ENCODE measurements at regions not wholly inside any gene's neighbourhood (a gene's known extent, or its start where the extent isn't known, plus 50 kb on each side); places are given as distances from the start of the nearest gene placed in this dataset.

DNA sequence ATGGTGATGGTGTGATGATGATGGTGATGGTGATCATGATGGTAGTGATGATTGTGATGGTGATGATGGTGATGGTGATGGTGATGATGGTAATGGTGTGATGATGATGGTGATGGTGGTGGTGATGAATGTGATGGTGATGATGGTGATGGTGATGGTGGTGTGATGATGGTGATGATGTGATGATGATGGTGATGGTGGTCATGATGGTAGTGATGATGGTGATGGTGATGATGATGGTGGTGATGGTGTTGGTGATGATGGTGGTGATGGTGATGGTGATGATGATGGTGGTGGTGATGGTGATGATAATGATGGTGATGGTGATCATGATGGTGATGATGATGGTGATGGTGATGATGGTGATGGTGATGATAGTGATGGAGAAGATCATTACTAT lies 120.3 kb downstream of the ZNF664 start:
- POLR2A ChIA-PET: no interaction called here
- TF ChIP-seq, protein P1, sequence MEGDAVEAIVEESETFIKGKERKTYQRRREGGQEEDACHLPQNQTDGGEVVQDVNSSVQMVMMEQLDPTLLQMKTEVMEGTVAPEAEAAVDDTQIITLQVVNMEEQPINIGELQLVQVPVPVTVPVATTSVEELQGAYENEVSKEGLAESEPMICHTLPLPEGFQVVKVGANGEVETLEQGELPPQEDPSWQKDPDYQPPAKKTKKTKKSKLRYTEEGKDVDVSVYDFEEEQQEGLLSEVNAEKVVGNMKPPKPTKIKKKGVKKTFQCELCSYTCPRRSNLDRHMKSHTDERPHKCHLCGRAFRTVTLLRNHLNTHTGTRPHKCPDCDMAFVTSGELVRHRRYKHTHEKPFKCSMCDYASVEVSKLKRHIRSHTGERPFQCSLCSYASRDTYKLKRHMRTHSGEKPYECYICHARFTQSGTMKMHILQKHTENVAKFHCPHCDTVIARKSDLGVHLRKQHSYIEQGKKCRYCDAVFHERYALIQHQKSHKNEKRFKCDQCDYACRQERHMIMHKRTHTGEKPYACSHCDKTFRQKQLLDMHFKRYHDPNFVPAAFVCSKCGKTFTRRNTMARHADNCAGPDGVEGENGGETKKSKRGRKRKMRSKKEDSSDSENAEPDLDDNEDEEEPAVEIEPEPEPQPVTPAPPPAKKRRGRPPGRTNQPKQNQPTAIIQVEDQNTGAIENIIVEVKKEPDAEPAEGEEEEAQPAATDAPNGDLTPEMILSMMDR (IDR thresholded peaks at IDR 0.05; ENCODE audit: unreplicated experiment): no peak
- CTCF ChIA-PET: no interaction called here
- Mint-ChIP-seq H3K27ac (ENCODE audit: low read depth, unreplicated experiment) (no peak overlapping the region), H3K4me3 (ENCODE audit: unreplicated experiment) (no peak overlapping the region), H3K27me3 (ENCODE audit: insufficient read depth, unreplicated experiment) (peaks cover 20% of the 10 kb centered on the region), H3K4me1 (ENCODE audit: insufficient read depth, unreplicated experiment) (no peaks in the 10 kb centered on the region), H3K9me3 (ENCODE audit: unreplicated experiment) (no peaks in the 10 kb centered on the region), H3K36me3 (ENCODE audit: insufficient read depth, unreplicated experiment) (no peaks in the 10 kb centered on the region)
- DNase-seq (ENCODE audit: unreplicated experiment): no peak
- intact Hi-C loops (cut with micrococcal nuclease): no loop called here
- BruUV-seq (replicated peaks): no TSS peak

DNA sequence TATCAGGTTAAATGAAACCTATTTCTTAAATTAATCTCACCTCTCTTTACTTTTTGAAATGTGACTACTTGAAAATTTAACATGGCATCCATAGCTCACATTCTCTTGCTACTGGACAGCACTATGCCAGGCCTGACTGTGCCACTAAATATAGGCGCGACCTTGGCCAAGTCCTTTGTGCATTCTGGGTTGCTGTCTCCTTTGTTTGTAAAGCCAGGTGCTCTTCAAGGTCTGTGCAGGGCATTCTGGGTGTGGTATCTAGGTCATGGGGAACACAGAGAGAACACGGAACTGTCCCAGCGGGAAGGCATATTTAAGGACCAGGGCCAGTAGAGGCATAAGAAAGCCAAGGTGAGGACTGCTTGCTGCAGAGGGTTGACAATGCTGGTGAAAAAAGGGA lies 121.2 kb downstream of the ZNF664 start:
- DNase-seq (ENCODE audit: unreplicated experiment): no peak
- ChIA-PET CTCF (no interaction called here), POLR2A (no interaction called here)
- no TSS peak for BruUV-seq (replicated peaks)
- Mint-ChIP-seq H3K4me1 (ENCODE audit: insufficient read depth, unreplicated experiment) (no peaks in the 10 kb centered on the region), H3K27ac (ENCODE audit: low read depth, unreplicated experiment) (no peak overlapping the region), H3K9me3 (ENCODE audit: unreplicated experiment) (no peaks in the 10 kb centered on the region), H3K27me3 (ENCODE audit: insufficient read depth, unreplicated experiment) (peaks cover 29% of the 10 kb centered on the region), H3K36me3 (ENCODE audit: insufficient read depth, unreplicated experiment) (no peaks in the 10 kb centered on the region), H3K4me3 (ENCODE audit: unreplicated experiment) (no peak overlapping the region)
- intact Hi-C loops (cut with micrococcal nuclease): no loop called here
- TF ChIP-seq, protein P1 (IDR thresholded peaks at IDR 0.05; ENCODE audit: unreplicated experiment): no peak

DNA sequence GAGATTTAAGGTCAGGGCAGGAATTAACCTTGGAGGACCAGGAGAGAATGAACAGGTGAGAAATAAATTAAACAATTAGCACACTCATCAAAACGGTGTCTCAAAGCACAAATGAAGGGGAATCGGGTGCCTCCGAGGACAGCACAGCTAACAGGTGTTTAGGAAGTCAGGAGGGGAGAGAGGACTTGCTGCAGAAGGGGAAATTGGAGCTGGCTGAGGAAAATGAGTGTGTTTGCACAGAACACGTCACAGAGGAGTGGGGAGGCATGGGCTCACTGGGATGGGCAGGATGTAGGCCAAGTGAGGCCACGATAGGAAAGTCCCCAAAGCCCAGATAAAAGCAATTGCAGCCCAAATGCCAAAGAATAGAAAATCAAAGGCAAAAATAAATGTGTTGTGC lies 121.7 kb downstream of the ZNF664 start:
- Mint-ChIP-seq H3K36me3 (ENCODE audit: insufficient read depth, unreplicated experiment) (no peaks in the 10 kb centered on the region), H3K27me3 (ENCODE audit: insufficient read depth, unreplicated experiment) (peaks cover 34% of the 10 kb centered on the region), H3K4me1 (ENCODE audit: insufficient read depth, unreplicated experiment) (no peaks in the 10 kb centered on the region), H3K9me3 (ENCODE audit: unreplicated experiment) (no peaks in the 10 kb centered on the region), H3K27ac (ENCODE audit: low read depth, unreplicated experiment) (no peak overlapping the region), H3K4me3 (ENCODE audit: unreplicated experiment) (no peak overlapping the region)
- no TSS peak for BruUV-seq (replicated peaks)
- ChIA-PET CTCF (no interaction called here), POLR2A (no interaction called here)
- TF ChIP-seq, protein P1 (IDR thresholded peaks at IDR 0.05; ENCODE audit: unreplicated experiment): no peak
- intact Hi-C loops (cut with micrococcal nuclease): no loop called here
- DNase-seq (ENCODE audit: unreplicated experiment): no peak

DNA sequence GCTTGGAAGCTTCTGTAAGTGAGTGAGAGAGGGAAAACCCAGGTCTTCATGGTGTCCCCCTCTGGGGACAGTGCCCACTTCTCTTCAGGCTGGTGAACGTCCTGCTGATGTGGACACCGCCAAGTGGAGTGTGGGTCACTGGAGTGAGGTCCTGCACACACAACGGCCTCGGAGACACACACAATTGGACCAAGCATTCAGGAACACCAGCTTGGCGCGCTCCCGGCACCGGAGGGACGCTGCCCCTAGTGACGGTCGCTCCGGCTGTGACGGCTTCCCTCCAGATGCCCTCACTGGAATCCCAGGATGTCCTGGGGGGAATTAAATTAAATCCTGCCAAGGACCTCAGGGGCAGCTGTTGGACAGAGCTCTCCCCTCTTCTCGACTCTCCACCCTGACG lies 123.1 kb downstream of the ZNF664 start:
- POLR2A ChIA-PET: no interaction called here
- CTCF ChIA-PET: interaction anchor here (1.3 kb wide), 1 partner anchor 10 kb away, joined by 3 read pairs; no protein-coding TSS in a partner anchor
- no TSS peak for BruUV-seq (replicated peaks)
- Mint-ChIP-seq H3K27ac (ENCODE audit: low read depth, unreplicated experiment) (no peak overlapping the region), H3K9me3 (ENCODE audit: unreplicated experiment) (peaks cover 6% of the 10 kb centered on the region), H3K36me3 (ENCODE audit: insufficient read depth, unreplicated experiment) (no peaks in the 10 kb centered on the region), H3K4me1 (ENCODE audit: insufficient read depth, unreplicated experiment) (no peaks in the 10 kb centered on the region), H3K4me3 (ENCODE audit: unreplicated experiment) (no peak overlapping the region), H3K27me3 (ENCODE audit: insufficient read depth, unreplicated experiment) (peaks cover 37% of the 10 kb centered on the region)
- intact Hi-C loops (cut with micrococcal nuclease): no loop called here
- TF ChIP-seq, protein P1 (IDR thresholded peaks at IDR 0.05; ENCODE audit: unreplicated experiment): no peak
- DNase-seq (ENCODE audit: unreplicated experiment): no peak

Measured in MCF 10A (cell line).